HG03060 (cell line): ENCODE measurements at regions not wholly inside any gene's neighbourhood (a gene's known extent, or its start where the extent isn't known, plus 50 kb on each side); places are given as distances from the start of the nearest gene placed in this dataset.

Experiments
- ATAC-seq: cut with Tn5 transposase; IDR thresholded peaks from one replicate; pipeline ENCODE4 v1.9.1; 2021; ENCODE audit warnings: low read depth, moderate number of reproducible peaks; ENCODE audit not compliant: unreplicated experiment

DNA sequence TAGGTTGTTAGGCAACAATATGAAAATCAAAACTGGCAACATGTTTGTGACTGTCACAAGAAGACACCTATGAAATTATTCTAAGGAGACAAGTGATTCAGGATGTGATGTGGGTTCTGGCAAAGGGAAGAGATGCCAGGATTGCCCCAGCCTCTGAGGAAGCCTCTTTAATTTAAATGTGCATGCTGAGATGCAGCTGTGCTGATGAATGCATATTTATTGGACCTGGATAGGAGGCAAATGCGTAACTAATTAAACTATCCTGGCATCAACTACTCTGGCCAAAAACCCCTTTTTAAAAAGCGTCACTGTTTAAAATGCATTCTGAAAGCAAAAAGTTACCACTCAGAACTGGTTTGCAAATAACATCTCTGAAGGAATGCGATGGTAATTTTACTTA lies 176.5 kb upstream of the DPH6 start:
- ATAC-seq = no peak

DNA sequence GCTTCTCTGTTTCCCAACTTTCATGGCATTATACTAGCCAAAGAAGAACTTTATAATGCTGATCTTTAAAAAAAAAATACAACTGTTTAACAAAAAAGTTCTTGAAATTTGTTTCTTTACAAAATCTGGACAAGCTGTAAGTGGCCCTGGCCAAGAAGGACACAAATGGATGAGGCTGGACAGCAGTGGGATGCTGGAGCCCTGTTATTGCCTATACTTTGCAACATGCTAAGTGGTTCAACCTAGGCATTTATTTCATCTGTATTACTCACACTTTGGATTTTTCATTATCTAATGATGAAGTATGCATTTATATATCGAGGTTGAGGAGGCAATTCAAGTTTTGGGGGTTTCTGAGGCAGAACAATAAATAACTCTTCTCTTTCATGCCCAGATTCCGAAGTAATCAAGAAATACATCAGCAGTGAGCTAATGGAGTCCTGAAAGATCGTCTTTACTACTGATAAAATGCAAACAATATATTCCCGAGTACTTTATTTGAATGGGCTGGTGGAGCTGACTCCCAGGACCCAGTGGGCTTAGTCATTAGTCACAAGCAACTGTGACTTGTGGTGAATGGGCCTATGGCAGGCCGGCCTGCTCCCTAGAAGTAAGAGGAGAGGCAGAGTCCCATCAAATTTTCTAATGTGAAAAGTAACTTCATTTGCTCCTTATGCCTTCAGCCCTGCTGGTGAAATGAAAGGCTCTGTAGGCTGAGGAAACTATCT lies 177.3 kb upstream of the DPH6 start:
- ATAC-seq = no peak

DNA sequence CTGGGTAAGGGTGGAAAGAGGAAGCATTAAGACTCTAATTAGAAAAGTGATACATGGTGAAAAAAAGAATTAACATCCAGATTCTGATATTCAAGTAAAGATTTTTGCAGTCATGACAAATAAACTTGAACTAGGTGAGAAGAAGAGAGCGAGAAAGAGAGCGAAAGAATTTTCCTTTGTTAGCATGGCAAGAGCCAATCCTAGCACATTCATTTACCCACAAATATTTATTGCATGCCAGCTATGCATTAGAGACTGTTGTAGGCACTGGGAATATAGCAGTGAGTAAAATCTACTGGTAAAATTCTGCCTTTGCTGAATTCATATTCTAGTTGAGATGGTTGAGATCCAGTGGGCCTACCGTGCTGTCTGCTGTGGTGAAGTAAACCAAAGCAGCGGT lies 177.9 kb upstream of the DPH6 start:
- no peak for ATAC-seq

DNA sequence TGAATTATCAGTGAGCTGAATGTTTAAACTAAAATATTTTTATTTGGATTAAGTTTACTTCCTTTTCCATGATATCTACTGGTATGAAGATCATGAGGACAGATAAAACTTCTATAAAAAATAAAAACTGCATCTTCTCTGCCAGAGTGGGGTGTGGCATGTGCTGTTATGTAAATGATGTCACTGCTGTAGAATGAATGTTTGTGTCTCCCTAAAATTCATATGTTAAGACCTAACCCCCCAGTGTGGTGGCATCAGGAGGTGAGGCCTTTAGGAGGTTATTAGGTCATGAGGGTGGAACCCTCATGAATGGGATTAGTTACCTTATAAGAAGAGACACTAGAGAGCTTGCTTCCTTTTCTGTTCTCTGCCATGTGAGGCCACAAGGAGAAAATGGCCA lies 178.7 kb upstream of the DPH6 start:
- ATAC-seq = no peak

DNA sequence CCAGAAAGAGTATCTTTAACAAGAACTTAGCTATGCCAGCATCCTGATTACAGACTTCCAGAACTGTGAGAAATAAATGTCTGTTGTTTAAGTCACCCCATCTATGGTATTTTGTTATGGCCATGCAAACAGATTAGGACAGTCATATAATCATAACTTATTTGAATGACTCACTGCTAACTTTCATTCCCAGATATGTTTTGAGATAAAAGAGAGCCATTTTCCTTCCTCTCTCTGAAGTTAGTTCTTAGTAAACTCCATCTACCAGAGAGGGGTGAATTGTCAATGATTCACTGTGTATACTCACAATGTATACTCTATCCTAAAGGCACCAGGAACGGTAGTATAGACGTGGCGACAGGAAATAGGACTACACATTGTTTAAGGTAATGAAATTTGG lies 179.4 kb upstream of the DPH6 start:
- ATAC-seq = no peak

DNA sequence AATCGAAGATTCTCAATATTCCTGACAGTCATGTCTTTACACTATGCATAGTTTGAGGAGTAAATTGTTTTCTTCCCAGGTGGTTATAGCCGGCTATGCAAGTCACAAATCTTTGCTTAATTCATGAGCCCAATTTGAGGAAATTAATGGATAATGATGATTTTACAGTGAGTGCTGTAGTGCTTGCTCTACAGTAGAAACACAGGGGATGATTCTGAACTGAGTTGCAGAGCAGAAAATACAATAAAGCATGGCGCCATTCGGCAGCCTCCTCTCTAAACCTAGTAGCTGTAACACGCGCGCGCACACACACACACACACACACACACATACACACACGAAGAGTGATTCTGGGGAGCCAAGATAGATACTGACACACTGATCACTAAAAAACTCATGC lies 181.7 kb upstream of the DPH6 start:
- ATAC-seq = no peak

DNA sequence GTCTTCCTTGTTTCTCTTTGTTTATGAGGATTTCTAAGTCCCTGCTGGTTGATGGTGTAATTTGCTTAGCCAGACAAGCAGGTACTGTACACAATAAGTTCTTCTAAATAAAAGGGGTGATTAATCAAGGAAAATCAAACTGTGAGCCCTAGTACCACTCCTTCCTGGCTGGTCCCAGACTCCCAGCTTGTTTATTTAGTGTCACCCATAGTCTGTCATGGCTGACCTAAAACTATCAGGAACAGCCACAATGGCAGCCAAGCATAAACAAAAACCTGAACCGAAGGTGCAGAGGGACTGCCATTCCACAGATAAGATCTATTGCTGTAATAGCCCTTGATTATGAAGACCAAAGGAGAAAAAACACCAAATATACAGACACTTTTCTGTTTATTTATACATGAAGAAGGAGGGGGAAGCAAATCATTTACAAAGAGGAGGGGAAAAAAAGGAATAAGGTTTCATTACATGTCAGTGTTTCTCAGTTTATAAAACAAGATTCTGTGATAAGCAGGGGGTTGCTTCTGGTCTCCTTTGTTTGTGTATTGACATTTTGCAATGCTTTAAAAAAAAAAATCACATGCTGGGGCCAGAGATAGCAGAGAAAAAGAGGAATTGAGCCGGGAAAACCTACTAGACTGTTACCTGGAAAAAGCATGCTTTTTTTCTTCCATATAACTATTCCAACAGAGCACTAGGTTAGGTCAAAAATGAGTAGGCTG lies 182.4 kb upstream of the DPH6 start:
- ATAC-seq = no peak

DNA sequence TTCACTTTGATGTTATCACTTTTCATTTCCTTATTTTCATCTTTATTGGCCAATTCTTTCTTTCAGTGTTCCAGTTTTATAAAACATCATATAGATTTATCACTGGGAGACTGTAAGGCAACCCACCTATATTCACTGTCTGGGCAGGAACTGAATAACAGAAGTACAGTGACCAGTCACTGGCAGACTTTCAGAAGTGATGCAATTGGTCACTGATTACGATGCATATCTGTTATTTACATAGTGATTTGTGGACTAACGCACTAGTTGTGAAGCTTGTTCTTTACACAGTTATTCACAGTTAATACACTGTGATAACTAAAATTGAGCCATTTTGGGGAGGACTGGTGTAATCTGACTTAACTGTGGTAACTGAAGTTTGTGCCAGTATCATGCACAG lies 190.2 kb upstream of the DPH6 start:
- ATAC-seq = no peak

DNA sequence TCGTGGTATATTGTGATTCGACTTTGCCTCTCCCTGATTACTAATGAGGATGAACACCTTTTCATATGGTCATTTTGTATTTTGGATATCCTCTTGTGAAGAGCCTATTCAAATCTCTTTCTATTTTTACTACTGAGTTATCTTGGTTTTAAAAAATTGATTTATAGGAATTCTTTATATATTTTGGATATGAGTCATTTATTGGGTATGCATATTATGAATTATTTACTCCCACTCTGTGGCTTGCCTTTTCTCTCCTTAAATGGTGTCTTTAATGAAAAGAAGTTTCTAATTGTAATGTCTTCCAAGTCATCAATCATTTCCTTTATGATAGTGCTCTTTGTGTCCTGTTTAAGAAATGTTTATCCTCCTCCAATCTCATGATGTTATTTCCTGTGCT lies 191.5 kb upstream of the DPH6 start:
- no peak for ATAC-seq

DNA sequence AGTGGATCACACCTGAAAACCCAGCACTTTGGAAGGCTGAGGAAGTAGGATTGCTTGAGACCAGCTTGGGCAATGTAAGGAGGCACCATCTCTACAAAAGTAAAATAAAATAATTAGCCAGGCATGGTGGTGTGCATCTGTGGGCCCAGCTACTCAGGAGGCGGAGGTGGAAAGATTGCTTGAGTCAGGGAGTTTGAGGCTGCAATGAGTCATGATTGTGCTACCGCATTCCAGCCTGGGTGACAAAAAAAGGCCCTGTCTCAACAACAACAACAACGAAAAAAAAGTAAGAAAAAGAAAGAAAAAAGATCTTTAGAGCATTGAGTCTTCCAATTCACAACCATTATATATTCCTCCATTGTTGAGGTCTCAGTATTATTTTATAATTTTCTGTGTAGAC lies 192.4 kb upstream of the DPH6 start:
- no peak for ATAC-seq

DNA sequence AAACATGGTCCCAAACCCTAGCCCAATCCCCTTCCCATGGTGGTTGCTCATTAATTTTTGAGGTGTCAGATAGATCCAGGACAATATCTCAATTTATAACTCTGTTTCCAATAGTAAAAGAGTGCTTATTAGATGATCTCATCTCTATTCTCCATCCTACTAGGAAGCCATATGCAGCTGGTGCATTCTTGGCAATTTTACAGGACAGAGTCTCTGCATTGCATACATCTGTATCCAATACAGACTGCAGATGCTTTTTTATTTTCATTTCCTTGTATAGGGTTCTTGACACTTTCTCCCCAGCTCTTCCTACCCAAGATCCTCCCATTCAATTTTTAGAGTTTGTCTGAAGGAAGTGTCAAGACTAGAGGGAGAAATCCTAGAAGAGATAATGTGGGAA lies 194.8 kb upstream of the DPH6 start:
- no peak for ATAC-seq

DNA sequence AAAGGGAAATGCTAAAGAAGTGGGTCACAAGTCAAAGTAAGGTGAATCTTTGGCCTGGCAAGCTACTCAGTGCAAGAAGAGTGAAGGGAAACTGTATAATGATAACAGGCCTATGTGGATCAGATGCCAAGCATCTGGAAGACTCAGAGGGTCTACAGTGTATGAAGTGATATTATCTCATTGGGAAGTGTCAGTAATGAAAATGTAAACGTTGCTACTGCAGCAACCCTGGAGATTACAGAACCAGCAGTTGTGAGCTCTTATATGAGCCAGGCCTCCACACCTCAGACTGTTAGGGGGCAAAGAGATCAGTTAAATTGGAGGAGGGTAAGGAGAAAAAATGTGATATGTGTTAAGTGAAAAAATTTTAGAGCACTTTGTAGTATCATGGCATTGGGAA lies 195.4 kb upstream of the DPH6 start:
- no peak for ATAC-seq

DNA sequence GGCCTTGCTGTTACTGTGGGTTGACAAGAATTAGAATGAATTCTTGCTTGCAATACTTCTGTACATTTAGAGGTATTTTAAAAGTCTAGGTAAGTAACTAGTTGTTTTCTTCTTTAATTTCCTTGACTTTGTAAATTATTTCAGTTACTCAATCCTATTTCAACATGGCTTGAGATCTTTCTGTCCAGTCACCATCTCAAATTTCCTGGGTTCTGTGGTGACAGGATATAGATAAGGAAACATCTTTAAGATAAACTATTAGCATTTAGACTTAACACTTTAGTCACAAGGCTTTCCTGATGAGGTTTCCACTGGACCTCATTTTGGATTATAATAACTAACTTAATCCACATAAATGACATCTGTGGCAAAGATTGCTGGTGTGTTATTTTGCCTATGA lies 195.9 kb upstream of the DPH6 start:
- no peak for ATAC-seq

DNA sequence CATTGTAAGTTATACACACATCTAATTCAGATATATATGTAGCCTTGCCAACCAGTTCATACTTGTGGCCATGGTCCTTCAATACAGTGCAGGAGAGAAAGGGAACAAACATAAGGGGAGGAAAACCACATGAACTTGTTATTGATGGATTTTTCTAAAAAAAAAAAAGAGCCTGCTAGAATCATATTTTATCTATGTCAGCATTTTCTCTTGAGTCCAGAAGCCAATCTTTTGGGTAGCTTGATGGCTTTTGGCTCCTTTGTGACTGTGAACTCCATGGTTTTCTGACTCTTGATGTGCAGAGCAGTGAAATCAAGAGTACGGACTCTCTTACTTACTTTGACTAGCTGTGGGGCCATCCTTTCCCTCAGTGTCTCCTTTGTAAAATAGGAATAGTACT lies 197.4 kb upstream of the DPH6 start:
- no peak for ATAC-seq

DNA sequence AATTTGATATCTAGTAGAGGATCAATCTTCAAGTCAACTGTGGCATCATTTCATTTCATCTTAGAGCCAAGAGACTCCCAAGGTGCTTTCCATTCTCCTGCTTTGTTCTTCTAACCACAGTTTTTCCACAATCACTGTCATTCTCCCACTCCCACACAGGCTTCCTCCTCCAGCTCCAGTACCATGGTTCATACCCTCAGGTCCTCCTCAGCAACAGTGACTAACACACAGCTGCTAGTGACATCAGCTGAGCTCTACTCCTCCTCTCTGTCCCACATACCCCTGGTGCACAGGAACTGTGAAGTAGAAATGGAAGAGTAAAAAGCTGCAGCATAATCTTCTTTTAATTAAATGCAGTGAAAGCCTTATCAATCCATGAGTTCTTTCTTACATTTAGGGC lies 200.2 kb upstream of the DPH6 start:
- no peak for ATAC-seq

DNA sequence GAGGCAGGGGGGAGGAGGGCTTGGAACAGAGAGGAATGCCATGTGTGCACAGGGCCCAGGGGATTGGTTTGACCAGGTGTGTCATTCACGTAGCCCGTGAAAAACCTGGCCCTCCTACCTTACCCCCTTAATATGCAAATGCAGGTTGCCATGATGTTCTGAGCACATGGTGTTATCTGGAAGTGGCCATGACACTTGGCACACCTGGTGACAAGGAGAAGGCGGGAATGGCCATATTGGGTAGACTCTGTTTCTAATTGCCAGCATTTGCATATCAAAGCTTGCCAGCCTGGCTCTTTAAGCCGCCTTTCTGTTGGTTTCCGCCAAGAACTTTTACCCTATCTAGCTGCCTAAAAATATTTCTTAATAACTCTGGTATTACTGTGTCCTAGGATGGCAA lies 202.1 kb upstream of the DPH6 start:
- no peak for ATAC-seq

DNA sequence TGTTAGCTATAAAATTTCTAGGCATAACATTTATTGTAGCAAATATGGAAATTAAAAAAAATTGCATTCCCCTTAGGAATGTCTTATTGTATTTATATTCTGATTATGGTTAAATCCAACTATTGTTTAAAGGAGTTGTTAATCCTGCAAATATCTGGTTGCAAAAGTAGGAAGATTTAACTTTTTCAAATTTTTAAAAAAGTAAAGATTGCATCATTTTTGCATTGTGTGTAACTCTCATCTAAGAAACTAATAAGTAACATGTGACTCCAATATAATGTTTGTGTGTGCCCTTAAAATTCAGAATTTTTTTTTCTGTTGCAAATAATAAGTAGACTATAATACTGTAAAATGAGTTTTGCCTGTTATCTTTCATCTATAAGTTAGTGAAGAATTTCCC lies 204.1 kb upstream of the DPH6 start:
- ATAC-seq = no peak

DNA sequence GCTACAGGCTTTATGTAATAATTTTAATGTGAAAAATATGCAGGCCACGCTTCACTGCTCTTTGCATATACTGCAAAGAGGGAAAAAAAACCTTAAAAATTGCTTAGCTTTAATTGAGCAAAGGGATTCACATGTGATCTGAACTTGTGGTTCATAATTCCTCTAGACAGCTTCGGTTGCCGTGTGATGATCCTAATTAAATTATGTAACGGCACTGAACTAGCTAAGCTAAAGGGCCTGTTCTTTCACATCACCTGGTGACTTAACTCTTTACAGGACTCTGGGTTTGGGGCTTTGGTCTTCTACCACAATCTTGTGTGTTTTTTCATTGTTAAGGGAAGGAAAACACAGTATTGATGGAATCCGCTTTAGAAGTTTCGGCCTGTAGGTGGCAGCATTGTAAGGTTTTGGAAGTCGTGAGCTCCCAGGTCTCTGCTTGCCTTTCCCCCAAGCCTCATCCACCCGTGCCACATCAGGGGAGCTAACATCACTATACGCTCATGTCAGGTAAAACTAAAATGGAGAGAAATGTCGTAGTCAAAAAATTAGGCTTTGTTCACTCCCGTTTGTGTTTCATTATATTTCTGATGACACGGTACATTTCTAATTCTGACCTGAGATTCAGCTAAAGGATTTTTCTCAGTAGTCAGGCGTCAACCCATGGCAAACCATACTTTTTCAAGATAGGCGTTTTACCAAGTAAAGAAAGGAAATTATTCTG lies 205.6 kb upstream of the DPH6 start:
- ATAC-seq = no peak

DNA sequence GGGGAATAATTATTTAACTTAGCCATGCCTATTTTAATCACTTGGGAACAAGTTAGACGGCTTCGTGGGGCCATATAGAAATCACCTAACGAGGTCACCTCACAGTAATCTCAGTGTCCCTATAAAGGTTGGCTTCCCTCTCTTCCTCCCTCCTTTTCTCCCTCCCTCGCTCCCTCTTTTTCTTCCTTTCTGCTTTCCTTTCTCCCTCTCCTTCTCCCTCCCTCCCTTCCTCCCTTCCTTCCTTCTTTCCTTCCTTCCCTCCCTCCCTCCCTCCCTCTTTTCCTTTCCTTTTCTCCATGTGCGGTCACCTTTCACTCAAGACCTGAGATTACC lies 206.1 kb upstream of the DPH6 start:
- ATAC-seq = no peak

DNA sequence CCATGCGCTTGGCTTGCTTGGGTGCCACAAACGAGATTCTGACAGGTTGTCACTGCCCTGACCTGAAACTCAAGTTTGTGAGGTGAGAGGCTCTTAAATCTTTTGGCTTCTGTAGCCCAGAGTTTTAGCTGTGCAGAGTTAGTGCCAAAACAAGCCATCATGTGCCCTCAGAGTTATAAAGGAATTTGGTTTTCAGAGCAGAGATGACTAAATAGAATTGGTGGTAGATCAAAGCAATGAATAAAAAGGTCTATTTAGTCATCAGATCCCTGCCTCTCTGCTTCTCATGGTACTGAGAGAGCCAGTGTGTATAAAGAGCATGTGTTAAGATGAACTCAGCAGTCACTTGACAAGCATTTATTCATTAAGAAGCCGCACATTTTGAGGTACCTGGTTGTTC lies 207.5 kb upstream of the DPH6 start:
- no peak for ATAC-seq

DNA sequence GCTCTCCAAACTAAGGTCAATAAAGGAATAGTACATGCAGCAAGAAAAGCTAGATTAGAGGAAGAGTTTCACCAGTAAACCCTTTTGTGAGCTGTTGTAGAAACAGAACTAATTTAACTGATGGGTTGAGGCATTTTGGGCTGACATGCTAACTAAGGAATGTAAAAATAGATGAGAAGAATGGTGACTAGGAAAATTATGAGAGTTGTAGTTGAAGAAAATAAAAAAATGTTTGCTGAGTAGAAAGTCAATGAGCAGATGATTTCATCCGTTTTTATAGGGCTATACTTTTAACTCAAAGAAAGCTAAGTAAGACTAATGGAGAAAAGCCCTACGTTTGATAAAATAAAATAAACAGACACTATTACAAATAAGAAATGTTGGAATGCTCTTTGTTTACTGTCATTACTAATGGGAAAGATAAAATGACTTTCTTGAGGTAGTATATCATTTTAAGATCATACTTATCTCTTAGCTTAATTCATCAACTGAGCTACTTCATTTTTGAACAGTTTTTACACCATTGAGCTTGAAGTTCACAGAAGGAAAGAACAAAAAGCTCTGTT lies 209.4 kb upstream of the DPH6 start:
- ATAC-seq = no peak

DNA sequence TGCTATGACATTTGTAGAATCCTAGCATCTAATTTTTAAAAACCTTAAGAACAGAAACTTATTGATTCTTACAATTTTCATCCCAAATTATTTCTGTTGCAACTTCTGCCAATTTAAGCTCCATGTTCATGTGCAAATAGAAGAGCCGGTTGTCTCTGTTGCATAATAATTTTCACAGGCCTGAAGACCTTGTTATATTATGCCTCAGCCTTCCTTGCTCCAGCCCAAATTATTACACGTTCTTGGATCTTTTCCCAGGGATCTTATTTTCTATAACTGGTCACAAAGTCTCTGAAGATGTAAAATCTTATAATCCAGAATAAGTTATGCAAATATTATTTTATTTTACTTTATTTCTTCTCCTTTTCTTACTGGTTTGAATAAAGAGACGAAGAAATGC lies 210.7 kb upstream of the DPH6 start:
- ATAC-seq = no peak
